C1 segment of cervical spinal cord (tissue), 14 donors: ENCODE measurements at regions not wholly inside any gene's neighbourhood (a gene's known extent, or its start where the extent isn't known, plus 50 kb on each side); places are given as distances from the start of the nearest gene placed in this dataset.

ENCODE experiments used
- DNase-seq, 14 donors: peaks; one replicate each; lab custom pipeline; 2025; lab: John Stamatoyannopoulos, UW

DNA sequence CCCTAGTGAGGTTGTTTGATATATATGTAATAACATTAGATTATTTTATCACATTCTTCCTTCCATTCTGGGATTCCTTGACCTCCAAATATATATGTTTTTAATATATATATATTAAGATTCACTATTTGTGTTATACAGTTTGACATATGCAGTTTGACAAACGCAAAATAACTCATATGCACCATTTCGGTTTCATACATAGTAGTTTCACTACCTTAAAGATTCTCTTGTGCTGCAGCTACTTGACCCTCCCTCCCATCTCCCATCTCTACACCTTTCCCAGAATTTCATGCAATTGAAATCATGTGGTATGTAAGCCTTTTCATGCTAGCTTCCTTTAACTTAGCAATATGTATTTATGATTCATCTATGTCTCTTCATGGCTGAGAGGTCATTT lies 1244.4 kb downstream of the SORCS3 start:
- no peak for DNase-seq

DNA sequence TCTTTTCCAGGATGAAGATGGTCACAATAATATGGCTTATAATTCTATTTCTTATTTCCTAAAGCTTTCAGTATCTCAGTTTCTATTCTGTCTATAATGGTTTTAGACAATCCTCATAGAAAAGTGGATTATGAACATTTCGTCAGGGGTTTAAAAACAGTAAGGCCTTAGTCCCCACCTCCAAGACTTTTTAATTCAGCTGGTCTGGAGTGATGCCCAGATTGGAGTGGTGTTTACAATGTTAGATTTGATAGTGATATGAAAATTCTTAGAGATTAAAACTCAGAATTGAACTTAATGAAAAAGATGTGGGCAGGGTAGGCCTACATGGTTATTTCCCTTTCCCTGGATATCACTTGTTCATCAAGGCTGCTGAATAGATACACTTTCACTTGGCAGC lies 1238.3 kb downstream of the SORCS3 start:
- DNase-seq = no peak

DNA sequence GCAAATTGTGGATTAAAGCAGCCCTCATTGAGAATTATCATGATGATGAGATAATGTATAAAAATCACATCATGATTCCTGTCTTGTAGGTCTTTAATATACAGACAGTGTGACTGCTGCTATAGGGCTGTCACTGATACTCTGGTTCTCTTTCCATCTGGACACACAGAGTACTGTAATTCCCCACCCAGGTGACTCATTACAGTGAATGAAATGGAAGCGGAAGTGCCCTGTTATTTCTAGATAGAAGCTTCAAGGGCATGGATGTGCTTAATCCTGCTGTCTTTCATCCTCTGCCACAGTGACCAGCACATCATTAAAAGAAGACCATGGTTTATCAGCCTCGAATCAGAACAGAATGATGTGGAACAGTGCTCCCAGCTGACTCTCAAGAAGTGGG lies 1234.0 kb downstream of the SORCS3 start:
- no peak for DNase-seq

DNA sequence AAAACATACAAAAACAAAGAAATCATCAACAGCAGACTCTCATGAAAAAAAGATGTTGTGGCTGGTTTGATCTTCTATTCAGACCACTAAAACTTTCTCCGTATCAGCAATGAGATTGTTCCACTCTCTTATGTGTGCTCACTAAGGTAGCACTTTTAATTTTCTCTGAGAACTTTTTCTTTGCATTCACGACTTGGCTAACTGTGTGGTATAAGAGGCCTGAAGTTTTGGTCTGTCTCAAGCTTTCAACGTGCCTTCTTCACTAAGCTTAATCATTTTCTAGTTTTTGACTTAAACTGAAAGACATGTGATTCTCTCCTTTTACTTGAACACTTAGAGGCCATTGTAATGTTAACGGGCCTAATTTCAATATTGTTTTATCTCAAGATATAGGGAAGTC lies 1231.6 kb downstream of the SORCS3 start:
- no peak for DNase-seq

DNA sequence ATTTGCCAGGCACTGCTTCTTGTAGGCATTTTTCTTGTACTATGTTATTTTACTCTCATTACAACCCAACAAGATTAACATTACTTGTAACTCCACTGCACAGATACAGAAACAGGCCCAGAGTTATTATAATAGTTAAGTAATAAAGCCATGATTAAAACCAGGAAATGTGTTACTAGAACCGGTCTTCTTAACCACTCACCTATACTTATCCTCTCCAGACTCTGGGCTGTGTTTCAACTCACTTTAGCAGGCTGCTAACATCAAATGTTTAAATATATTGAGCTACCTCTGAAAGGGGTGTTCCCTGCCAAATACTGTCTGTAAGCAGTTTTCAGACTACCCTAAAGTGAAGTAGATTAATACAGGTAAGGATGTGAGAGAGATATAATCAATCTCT lies 1227.8 kb downstream of the SORCS3 start:
- no peak for DNase-seq

DNA sequence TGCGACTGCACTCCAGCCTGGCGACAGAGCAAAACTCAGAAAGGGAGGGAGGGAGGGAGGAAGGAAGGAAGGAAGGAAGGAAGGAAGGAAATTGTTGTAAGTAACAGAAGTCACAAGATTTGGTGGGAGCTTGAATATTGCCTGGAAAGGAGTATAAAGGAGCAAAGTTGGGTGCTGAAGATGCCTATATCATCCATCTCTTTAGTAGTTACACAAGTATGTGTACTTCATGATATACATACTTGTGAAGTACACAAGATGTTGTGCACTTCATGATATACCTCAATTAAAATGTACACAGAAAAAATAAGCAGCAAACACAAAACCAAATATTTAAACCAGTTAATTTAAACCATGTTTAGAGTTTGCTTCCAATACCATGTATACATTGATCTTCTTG lies 1223.8 kb downstream of the SORCS3 start:
- no peak for DNase-seq

DNA sequence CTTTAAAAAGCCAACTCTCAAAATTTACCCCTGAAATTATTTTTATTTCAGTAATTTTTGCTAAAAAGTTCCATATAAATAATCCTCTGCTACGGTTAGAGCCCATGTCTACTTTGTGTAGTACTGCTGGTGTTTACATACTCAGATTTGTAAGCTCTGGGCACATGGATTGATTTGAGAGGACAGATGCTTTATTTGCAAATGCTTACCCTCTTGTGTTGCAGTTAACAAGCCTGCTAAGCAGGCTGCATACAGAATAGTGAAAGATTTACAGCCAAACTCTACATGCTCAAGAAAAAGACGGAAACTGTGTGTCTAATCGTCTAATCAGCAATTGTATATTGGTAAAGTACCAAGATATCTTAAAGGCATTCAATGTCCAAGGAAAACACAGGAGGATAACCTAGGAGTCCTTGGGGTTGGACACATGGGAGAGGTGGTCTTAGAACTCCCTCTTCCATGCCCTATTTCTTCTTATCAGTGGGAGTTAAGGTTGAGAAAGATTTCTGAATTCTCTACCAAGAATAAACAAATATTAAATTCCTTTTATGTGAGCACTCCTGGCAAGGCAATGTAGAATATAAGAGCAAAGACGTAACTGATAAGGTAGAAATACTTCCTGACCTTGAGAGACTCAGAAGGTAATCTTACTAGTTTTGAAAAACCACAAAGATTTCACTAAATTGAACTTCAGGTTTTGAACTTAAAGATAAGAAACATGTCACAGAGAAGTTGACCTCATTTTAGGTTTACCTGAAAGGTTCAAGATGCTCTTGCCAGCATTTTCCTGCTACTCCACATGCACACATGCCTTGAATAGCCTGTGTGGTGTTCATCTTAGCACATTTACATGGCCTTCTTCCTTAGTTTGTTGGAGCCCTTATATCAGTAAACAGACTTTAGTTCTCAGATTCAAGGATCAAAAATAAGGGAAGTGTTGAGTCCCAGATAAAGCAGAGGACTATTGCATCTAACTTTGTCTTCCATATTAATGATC lies 1216.5 kb downstream of the SORCS3 start:
- DNase-seq = no peak

DNA sequence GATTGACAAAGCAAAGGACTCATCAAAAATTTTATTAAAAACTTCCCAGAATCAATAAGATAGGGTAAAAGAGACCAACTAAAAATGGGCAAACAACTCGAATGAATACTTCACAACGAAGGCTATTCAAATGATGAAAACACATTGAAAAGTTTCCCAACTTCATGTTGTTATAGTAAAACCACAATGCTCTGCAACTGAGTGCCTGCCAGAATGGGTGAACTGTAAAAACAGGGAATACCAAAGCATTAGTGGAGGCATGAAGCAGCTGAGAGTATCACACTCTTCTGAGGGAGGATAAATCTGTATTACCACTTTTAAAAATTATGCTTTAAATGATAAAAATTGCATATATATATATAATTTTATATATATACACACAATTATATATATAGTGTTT lies 1214.7 kb downstream of the SORCS3 start:
- no peak for DNase-seq

DNA sequence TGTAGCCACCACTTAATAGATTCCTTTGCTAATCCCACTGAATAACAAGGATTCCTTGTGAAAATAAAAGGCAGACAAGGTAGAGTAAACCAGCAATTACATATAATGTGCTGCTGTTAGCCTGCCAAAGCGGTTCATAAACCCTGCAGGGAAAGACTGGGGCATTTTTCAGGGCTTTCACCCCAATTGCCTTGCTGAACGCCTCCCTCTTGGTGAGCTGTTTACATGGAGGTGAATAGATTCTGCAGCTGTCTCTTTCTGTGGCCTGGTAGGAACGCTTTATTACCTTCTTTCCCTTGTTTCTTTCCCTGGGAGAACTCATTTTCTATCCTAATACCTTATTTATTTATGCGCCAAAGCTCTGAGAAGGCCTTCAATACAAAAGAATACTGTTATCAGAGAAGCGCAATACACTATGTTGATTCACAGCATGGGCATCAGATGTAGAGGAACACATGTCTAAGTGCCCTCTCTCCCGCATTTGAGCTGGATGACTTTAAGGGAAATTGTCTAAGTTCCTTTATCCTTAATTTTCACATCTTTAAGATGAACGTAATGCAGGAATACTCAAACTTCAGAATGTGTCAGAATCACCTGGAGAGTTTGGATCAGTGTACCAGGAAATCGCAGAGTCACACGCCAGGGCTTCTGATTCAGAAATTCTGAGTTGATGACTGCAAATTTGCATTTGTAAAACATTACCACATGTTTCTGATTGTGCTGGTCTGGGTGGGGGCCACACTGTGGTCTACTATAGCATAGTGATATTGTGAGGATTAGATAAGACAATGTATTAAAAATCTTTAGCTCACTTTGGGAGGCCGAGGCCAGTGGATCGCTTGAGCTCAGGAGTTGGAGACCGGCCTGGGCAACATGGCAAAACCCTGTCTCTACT lies 1203.8 kb downstream of the SORCS3 start:
- peak in 1 of 14 donors; percentile 5 for DNase-seq

DNA sequence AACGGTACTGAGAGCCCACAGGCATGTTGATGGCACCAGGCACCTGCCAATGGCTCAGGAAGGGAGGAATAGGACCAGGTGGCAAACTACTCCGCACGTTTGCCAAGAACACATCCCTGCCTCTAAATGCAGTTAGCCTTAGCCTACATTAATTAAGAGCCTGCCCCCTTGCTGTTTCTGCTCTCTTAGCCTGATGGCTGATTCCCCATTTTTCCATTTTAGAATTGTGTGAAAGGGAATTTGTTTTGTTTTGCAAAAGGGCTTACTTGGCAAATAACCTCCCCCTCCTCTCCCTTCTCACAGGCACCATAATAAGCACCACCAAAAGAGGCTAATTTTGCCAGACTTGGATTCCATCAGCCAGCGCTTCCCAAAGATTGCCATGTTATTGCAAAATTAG lies 1203.2 kb downstream of the SORCS3 start:
- peak in 1 of 14 donors; percentile 4 for DNase-seq

DNA sequence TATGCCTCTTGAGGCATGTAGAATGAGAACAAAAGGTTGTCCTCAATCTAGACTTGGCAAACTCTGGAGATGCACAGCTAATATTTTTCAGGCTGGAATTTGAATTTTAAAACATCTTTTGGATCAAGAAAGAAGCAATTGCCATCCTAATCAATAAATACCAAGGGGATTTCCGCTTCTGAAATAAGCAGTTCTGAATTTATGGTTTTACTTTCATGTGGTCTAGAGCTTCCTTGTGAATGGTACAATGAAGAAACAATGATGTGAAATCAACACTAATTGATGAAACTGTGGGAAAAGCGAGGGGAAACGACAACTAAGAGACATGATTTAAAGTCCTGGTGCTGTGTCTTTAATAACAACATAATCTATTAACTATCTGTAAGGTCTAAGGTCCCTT lies 1202.7 kb downstream of the SORCS3 start:
- DNase-seq = no peak

DNA sequence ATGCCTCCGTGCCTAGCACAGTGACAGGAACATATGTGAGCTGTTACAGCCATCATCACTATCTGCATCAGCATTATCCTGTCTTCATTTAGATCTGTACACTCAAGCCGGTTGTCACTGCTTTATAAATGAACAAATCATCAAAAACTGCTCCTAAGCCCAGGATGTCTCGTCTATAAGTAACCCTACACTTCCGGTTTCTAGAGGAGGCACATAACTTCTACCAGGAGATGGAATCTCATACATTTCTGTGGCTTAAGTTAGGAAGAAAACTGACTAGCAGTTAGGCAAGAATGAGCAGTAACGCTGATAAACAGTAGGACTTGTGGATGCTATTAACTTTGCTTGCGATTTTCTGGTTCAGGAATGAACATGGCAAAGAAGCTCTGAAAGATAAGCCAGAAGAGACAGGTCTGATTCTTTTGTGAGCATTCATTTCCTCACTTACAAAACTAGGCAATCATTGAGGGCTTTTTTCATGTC lies 1199.2 kb downstream of the SORCS3 start:
- DNase-seq = no peak

DNA sequence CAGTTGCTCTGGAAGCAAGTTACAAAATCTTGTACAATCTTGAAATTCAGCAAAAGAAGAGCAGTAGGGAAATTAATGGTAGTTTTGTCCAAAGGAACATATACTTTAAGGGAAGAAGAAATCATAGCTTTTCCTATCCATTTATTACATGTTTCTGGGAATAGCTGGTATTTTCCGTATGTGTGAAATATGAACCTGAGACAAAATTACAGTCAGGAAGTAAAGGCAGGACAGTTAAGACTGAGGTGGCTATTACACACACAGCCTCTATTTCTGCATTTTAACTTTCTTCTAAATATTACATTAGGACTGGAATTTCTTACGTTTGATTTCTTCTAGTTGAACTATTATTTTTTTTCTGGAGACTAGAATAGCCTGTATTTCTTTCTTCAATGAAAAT lies 1197.3 kb downstream of the SORCS3 start:
- no peak for DNase-seq

DNA sequence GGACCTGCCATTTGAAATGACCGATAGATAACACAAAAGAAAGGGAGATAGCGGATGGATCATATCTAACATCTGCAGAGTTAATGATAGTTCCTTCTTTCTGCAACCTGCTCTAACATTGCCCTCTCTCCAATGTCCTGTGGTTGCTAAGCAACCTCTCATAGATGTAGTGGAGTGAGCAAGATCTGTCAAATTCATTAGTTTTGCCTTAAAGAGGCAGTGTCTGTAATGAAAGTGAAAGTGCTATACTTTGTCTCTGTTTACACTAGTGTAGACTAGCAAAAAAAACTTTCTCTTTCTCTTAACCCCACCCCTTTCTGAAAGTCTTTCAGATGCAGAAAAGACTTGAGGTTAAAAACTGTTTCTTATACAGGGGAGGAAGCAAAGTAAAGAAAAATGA lies 1196.9 kb downstream of the SORCS3 start:
- no peak for DNase-seq

DNA sequence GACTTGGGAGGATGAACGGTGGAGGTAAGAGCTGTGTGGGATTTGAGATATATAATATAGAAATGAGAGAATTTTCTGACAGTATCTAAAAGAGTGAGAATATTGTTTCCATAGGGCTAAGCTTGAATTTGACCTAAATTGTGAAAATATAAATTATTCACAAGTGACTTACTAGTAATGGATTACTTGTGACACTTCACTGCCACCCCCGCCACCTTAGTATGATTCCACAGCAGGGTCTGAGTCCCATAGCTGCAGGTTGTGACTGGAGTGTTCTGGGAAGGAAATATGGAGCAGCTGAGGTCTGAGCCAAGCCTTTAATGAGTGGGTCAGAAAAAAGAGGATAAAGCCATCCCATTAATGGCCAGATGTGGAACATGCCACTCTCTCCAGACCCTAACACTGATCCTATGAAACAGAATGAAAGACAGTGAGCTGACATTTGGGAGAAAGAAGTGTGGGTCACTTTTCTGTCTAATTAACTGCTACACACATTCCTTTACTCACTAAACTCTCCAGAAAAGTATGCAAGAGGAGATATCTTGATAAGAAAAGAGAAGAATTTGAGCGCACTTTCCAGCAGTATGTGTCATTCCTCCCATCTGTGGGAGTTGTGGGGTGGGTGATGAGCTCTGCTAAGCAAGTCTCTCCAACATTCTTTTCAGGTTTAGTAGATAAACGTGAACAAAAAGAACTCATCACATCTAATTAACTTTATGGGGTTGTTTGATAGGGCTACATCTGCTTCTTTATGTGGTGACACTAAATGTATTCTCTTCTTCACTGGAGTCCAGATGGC lies 1193.4 kb downstream of the SORCS3 start:
- DNase-seq = no peak

DNA sequence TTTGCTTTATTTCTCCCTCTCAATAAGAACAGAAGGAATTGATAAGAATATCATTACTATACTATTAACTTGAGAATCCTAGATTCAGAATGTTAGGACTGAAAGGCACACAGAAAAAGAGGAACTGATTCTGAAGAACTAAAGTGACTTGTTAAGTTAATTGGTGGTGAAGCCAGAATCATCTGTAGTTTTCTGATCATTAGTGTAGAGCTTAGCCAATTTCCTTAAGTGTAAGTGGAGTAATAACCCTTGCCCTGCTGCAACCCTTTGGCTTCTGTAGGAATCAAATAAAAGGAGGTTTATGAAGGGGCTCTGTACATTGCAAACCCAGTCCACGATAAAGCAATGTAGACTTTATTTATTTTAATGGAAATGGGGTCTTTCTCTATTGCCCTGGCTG lies 1186.0 kb downstream of the SORCS3 start:
- DNase-seq = no peak

DNA sequence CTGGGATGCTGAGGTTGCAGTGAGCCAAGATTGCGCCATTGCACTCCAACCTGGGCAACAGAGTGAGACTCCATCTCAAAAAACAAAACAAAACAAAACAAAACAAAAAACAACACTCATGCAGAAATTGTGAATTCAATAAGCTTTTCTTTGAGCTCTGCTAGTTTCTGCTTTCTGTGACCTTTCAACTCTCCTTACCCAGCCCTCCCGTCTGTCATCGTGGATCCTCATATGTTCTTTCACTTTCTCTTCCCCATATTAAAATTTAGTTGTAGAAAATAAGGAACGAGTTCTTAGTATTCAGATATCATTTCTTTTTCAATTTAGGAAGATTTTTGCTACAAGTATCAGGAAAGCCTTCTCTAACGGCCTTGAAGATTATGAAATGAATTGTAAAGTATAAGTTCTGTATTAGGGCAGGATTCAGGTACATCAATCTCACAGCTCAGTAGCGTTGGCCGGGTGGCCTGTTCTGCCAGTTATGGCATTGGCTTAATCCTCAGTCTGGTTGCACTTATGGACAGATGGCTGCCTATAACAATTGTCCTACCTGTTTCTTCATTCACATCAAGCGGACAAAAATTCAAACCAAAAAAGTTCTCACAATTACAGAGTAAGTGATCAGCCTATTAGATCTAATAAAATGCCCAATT lies 1167.0 kb downstream of the SORCS3 start:
- no peak for DNase-seq

DNA sequence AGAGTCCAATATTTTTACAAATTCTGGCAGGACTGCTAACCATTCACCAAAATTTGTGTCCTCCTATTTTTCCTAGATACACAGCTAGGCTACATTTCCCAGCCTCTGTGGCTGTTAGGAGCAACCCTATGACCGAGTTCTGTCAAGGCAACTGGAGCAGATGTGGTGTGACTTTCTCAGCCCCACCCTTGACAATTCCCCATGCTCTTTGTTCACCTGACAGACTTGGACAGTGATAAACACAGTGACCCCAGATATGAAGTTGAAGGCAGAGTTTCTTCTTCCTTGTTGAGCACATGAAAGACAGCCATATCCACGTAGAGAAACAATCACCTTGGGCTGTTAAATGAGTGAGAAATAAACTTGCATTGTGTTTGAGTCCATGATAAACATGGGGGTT lies 1162.1 kb downstream of the SORCS3 start:
- DNase-seq = no peak

DNA sequence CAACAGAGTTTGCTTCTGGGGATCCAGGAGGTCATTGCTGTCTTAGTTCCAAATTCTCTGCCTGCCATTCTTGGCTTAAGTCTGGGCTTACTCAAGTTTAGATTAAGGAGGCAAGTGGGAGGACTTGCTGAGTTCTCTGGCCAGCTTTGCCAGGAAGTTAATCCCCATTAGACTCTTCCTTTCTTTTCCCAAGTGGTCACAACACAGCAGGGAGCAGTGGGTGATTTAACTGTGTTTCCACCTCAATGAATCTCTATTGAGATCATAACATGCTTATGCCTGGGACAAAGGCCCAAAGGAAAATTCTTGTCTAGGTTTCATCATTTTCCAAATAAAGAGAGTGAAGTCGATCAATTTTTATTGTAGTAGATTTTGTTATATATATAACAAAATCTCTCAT lies 1159.6 kb downstream of the SORCS3 start:
- no peak for DNase-seq

DNA sequence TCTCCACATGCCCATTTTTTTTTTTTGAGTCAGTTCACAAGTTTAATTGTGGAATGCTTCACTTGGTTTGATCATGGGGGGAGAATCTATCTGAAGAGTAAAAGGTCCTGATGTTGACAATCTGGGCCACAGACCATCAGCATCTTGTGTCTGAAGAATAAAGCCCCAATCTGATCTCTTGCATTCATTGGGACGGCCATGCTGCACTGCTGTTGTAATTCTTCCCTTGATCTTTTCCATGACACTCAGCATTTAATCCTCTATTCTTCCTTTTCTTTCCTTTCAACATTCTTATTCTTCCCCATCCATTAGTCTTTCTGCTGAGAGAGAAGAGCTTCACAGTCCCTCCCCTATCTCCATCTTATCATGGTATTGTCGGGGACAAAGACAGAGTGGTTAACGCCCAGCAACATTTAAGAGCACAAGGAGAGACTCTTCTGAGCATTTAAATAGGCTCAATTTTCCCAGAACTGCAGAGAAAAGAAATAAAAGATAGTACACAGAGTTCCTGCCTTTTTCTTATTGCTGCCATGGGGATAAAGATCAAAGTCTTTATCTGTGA lies 1157.3 kb downstream of the SORCS3 start:
- DNase-seq = no peak
